Gastrocnemius medialis (tissue), 4 donors: ENCODE measurements at regions not wholly inside any gene's neighbourhood (a gene's known extent, or its start where the extent isn't known, plus 50 kb on each side); places are given as distances from the start of the nearest gene placed in this dataset.

Experiments used
- POLR2A ChIP-seq, 2 donors: fragments of 450-650 bp; IDR thresholded peaks; one replicate each; pipeline ENCODE4 v1.6.1; 2017; ENCODE audit warnings: antibody characterized with exemption in 2 of 2, mild to moderate bottlenecking in 2 of 2, moderate library complexity in 2 of 2
- TF ChIP-seq, protein P1 (sequence below), 5 experiments: fragments of 450-650 bp in 3 of 5; fragments of 200-600 bp in 2 of 5; sonication (generic) in 2 of 5; IDR thresholded peaks in 4 of 5; conservative IDR thresholded peaks in 1 of 5; 1 replicate in 4 of 5; 2 replicates in 1 of 5; pipeline ENCODE4 v1.5.1; 2016 to 2019; ENCODE audit warnings: antibody characterized with exemption in 5 of 5, mild to moderate bottlenecking in 3 of 5, moderate library complexity in 3 of 5

GRCh38 chr11:38130514-38130913, 1532.5 kb upstream of the RAG2 start:
- TF ChIP-seq, protein P1, sequence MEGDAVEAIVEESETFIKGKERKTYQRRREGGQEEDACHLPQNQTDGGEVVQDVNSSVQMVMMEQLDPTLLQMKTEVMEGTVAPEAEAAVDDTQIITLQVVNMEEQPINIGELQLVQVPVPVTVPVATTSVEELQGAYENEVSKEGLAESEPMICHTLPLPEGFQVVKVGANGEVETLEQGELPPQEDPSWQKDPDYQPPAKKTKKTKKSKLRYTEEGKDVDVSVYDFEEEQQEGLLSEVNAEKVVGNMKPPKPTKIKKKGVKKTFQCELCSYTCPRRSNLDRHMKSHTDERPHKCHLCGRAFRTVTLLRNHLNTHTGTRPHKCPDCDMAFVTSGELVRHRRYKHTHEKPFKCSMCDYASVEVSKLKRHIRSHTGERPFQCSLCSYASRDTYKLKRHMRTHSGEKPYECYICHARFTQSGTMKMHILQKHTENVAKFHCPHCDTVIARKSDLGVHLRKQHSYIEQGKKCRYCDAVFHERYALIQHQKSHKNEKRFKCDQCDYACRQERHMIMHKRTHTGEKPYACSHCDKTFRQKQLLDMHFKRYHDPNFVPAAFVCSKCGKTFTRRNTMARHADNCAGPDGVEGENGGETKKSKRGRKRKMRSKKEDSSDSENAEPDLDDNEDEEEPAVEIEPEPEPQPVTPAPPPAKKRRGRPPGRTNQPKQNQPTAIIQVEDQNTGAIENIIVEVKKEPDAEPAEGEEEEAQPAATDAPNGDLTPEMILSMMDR (IDR thresholded peaks at IDR 0.05 in 4 of 5, conservative IDR thresholded peaks at IDR 0.05 in 1 of 5): no peak
- no peak for TF ChIP-seq POLR2A (IDR thresholded peaks at IDR 0.05)
